NCI-H1092 (cell line): ENCODE measurements at regions not wholly inside any gene's neighbourhood (a gene's known extent, or its start where the extent isn't known, plus 50 kb on each side); places are given as distances from the start of the nearest gene placed in this dataset.

Source experiments
- DNase-seq: peaks from one replicate; lab custom pipeline; 2025; lab: John Stamatoyannopoulos, UW

DNA sequence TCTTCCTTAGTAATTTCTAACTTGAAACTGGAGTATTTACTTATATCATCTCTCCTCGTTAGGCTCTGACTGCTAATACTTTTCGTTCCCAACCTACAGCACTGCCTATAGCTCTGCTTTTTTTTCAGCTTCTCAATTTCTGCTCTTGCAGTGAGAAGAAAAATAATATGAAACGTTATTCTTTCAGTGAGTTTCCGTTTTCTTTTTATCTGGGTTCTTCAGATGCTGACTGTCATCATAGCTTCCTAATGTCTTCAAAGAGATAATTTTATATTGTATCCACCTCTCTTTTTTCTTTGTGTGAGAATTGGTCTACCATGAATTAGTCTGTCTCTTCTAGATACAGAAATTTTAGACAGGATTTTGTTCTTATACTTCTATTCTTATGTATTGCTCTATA, 454.9 kb downstream of the LMO7 start:
- DNase-seq = no peak

DNA sequence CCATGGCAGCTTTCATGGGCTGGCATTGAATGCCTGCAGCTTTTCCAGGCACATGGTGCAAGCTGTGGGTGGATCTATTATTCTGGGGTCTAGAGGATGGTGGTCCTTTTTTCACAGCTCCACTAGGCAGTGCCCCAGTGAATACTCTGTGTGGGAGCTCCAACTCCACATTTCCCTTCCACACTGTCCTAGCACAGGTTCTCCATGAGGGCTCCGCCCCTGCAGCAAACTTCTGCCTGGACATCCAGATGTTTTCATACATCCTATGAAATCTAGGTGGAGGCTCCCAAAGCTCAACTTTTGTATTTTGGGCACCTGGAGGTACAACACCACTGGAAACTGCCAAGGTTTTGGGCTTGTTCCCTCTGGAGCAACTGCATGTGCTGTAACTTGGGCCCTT, 450.6 kb downstream of the LMO7 start:
- DNase-seq = no peak

- DNase-seq = no peak
Observed at GRCh38 chr13:76067850-76068249, 431.7 kb downstream of the LMO7 start.

GRCh38 chr13:76053181-76053580, 417.1 kb downstream of the LMO7 start:
- no peak for DNase-seq

DNA sequence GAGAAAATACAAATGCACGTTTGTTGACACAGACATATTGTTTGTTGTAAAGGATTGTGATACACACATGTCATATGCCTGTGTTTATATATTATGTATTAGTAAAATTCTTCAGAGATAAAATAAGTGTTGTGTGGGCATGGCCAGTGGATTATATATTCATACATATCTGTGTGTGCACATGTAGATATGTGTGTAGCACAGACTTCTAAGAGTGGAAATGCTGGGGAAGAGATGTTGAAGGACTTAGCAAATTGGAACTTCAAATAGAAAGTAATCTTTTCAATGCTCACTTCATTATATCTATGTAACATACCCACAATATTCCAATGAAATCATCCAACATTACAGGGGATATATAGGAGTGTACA, 413.2 kb downstream of the LMO7 start:
- no peak for DNase-seq

DNA sequence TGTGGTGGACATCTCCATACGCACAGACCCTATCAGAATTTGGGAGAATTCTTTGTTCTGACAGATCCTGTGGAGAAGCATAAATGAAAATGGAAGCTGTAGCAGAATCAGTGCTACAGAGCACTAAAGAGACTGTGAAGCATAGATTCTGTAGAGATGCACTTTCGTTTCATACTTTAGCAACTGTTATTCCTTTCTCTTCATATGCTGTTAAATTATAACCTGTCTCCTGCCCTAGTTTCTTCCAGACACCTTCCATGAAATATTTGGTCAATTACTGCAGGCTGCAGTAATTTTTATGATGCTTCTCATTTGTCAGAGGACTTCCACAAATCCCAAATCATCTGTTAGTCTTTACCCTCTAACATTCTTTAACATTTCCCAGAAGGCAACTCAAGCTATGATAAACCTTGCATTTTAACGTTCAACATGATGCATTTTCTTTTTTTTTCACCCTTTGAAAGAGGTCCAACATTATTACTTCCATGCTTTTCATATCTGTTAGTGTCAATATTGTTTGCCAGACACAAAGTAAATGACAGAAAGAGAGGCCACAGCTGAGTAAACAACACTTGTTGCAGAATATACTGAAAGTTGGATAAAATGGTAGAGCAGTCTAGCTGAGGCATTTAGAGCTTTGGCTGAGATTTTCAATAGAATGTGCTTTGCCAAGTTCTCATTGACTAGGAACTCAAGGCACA, 412.7 kb downstream of the LMO7 start:
- peak; percentile 82 for DNase-seq

- no peak for DNase-seq
Observed at GRCh38 chr13:76048131-76048530, 412.0 kb downstream of the LMO7 start.

DNA sequence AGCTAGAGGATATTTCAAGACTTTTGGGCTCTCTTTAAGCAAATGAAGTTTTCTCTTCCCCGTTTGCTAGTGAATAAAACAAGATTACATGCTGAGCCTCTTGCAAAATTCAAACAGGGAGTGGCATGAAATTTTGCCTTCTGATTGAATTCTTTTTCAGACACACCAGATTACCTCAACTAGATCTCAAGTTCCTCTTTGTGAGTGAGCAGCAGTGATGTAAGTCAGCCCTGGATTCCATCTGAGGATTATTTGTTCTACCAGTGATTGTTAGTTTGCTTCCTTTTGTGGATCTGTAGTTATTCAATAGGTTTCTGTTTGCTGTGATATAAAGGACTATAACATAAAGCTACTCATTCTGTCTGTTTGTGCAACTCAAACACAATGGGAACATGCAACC, 407.7 kb downstream of the LMO7 start:
- DNase-seq = no peak

- no peak for DNase-seq
Observed at GRCh38 chr13:76038920-76039716, 403.0 kb downstream of the LMO7 start.

DNA sequence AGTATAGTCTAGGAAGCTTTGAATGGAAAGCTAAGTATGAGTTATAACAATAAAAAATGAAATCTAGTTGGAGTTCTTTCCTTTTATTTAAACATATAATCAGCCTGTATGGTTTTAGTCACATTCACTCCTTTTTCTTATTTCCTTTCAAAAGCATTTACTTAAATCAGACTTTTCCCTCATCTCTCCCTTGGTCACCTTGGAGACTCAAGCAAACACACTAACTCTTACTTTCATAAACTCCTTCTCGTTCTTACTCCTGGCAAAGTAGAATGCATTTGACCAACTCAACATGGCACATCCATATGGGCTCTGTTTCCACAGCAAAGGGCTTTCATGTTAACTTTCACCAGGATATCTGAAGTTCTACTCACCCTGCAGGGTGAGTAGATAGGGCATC, 400.0 kb downstream of the LMO7 start:
- DNase-seq = no peak

DNA sequence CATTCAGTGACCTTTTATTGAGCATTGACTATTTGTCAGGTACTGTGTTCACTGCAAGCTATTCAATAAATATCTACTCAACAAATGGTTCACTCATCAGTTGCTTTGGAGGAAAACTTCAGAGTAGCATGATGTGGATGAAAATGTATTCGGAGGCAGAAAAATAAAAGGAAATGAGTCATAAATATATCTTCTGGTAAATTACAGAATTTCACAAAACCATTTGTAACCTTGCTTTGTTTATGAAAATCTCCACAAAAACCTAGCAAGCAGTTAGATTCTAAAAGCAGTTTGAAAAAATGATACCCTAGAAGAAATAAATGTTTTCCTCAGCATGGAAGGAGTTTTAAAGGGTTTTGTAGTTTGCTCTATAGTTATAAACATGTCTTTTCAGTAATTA, 399.6 kb downstream of the LMO7 start:
- DNase-seq = no peak

- no peak for DNase-seq
Observed at GRCh38 chr13:76029706-76030105, 393.6 kb downstream of the LMO7 start.

DNA sequence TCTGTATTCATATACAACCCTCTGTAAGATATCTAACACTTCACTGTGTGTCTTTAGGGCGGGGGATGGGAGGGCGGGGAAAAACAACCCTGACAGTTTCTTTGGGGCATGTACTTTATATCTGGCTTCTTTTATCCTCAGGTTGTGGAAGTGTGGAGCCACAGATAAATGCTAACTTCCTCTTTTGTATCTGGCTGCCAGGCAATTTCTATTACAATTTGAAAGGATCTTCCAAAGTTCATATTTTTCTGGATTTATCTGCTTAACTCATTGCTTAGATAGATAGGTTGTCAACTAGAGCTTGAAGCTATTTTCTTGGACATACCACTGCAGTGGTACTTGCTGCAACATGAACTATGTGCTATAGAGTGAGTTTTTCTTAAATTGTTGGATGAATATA, 393.0 kb downstream of the LMO7 start:
- DNase-seq = no peak

DNA sequence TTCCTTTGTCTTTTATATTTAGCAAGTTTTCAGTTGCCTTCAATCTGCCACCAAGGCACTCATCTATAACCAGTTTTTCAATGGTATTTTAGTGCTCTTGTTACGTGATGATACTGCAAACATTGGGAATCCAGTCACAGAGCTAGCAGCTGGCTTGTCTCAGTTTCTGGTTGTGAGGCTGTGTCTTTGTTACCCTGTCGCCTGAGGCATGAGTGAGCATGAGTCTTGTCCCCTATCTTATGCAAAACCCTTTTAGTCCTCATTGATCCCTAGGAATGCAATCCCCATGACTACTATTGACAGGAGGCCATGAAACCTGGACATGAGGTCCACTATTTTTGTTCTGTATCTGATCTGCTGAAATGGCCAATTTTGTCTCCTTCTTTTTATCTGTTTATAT, 391.0 kb downstream of the LMO7 start:
- DNase-seq = no peak

- no peak for DNase-seq
Observed at GRCh38 chr13:76025392-76025791, 389.3 kb downstream of the LMO7 start.

DNA sequence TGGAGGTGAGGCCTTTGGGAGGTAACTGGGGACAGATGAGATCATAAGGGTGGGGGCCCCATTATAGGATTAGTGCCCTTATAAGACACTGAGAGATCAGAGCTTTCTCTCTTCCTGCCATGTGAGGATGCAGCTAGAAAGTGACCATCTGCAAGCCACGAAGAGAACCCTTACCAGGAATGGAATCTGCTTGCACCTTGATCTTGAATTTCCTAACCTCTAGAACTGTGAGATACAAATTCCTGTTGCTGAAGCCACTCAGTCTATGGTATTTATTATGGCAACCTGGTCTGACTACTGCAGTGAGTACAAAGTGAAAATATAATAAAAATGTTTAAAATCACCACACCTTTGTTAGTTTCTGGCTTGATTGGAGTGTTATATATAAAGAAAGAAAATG, 388.0 kb downstream of the LMO7 start:
- no peak for DNase-seq

- DNase-seq = no peak
Observed at GRCh38 chr13:76023652-76024051, 387.5 kb downstream of the LMO7 start.

DNA sequence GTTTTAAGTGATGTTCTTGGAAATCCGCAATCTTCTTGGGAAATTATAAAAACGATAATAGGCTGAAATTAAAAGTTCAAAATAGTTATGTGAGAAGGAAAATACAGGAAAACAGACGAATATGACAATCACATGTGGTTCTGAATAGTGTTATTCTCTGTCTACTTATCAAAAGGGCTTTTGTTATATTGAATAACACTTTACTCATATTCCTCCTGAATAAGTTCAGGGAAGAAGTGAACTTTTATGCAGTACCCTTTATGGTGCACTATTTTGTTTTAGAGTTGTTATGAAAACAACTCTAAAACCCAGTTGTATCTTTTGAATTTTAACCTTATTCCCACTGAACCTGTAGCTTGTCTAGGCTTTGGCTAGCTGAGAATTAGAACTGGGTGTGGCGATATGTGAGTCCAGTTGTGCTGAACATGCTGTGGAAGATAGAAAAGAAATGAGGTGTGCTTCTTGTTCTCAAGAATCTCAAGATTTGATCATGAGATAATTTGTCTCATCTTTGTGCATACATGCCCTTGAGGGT, 384.4 kb downstream of the LMO7 start:
- DNase-seq = no peak

DNA sequence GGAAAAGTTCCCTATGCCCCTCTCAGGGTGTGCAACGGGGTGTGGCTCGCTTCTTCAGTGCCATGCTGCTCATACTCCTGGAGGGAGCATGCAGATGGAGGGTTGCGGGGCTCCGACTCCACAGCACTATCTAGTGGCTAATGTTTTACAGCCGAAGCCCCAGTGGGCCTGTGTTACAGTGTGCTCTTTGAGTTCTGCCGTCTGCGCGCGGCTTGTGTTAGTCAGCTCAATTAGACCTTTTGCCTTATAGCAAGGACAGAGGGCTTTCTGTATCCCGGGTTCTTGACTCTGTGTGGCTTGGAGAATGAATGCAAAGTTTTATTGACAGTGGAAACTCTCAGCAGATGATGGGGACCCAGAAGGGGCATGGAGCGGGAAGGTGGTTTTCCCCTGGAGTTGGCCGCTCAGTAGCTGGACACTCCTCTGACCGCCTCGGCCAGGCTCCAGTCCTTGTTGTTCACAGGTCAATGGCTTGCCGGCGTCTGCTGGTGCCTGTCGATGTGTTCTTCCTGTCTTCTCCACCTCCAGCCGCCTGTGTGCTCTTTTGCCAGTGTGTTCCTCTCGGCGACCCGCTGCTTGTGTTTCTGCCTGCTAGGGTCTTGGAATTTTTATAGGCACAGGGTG, 383.4 kb downstream of the LMO7 start:
- no peak for DNase-seq

DNA sequence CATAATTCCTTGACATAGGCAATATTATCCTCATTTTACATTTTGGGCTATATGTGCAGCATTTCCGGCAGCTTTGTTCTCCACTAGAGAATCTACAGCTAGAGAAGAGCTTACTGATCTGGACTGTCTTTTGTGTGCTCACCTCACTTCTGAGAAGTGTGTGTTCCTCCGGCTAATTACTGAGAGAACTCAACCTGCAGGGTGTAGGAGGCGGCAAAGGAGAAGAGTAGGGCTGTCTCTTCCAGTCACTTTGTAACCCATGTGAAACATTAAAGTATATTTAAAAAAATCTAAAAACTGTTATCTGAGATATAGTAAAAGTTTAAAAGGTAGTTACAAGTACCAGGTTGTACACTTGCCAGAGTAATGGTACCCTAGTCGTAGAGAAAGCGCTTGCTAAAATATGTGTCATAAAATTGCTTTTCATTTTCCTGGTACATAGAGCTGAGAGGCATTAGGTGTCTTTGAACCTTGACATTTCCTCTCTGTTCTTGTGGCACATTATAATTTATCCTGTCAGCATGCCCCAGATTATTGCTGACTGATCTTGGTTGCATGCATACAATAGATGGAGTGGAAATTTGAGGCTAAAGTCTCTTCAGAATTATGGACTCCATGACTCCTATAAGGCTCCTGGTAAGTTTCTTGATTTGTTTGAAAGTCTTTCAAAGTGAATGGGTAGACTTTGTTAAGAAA, 381.9 kb downstream of the LMO7 start:
- no peak for DNase-seq

- DNase-seq = no peak
Observed at GRCh38 chr13:76016799-76017400, 380.8 kb downstream of the LMO7 start.
